ENCODE measurements at regions not wholly inside any gene's neighbourhood (a gene's known extent, or its start where the extent isn't known, plus 50 kb on each side); places are given as distances from the start of the nearest gene placed in this dataset.

- Histone ChIP-seq H3K27me3 (ENCODE audit: control insufficient read depth in 1 of 2, insufficient read depth in 2 of 2, low read length in 2 of 2) (no peaks in the 10 kb centered on the region; a peak in 1 of 5 replicates), H2AFZ (ENCODE audit: low read length) (no peak overlapping the region), H3K9me3 (ENCODE audit: low read length) (peaks cover 11% of the 10 kb centered on the region; the same call in 1 of the 2 replicates), H3K27ac (ENCODE audit: extremely low read length, insufficient read depth, low read length) (no peak overlapping the region), H3K79me2 (ENCODE audit: insufficient read depth, low read length) (no peaks in the 10 kb centered on the region), H4K20me1 (ENCODE audit: insufficient read depth, low read length) (no peaks in the 10 kb centered on the region), H3K4me3 (replicated peaks in 1 of 3; ENCODE audit: insufficient read depth in 1 of 3, low read depth in 2 of 3, low read length in 3 of 3) (no peak overlapping the region), H3K36me3 (replicated peaks in 1 of 2; ENCODE audit: control insufficient read depth in 1 of 2, insufficient read depth in 2 of 2, low read length in 2 of 2) (no peaks in the 10 kb centered on the region), H3K4me1 (ENCODE audit: insufficient read depth, low read length) (no peaks in the 10 kb centered on the region), H3K9ac (ENCODE audit: insufficient read depth, low read depth, low read length) (no peak overlapping the region), H3K4me2 (ENCODE audit: low read depth, low read length) (no peak overlapping the region)
- ChIA-PET POLR2A (no interaction called here), CTCF (ENCODE audit: low intra/inter-chr PET ratio, low total read pairs) (no interaction called here)
- BruUV-seq (replicated peaks), result no TSS peak
- no peak for ATAC-seq
- 9% methylated on average over 4 of the region's 4 CpGs for WGBS (ENCODE audit: low lambda C conversion rate)
- DNase-seq (ENCODE audit: low spot score), result no peak
- FAIRE-seq, result no peak
- in situ Hi-C loops (cut with HindIII; ENCODE audit: extremely low pct_ligation_motif_present, low pct_unique_long_range_greater_than_20kb) (no loop called here), intact Hi-C loops (cut with micrococcal nuclease; ENCODE audit: unreplicated experiment) (no loop called here)
- TF ChIP-seq ZNF44 (CRISPR knock-in tag; IDR thresholded peaks at IDR 0.05), result no peak
- no peak for TF ChIP-seq ZNF430 (CRISPR knock-in tag; IDR thresholded peaks at IDR 0.05)
- no peak for TF ChIP-seq GLI4 (CRISPR knock-in tag; IDR thresholded peaks at IDR 0.05; ENCODE audit: borderline replicate concordance)
- no peak for TF ChIP-seq HDAC2 (CRISPR knock-in tag; IDR thresholded peaks at IDR 0.05)
- no peak for TF ChIP-seq POLR2G (IDR thresholded peaks at IDR 0.05; ENCODE audit: low read depth, low read length)
- no peak for TF ChIP-seq GATAD1 (CRISPR knock-in tag; IDR thresholded peaks at IDR 0.05)
- no peak for TF ChIP-seq SRSF1 (optimal IDR thresholded peaks at IDR 0.05; ENCODE audit: low read depth, low read length)
- TF ChIP-seq ZNF180 (CRISPR knock-in tag; IDR thresholded peaks at IDR 0.05; ENCODE audit: borderline replicate concordance, low read depth), result no peak
- TF ChIP-seq ZNF549 (CRISPR knock-in tag; IDR thresholded peaks at IDR 0.05), result no peak
- TF ChIP-seq SMARCC2 (IDR thresholded peaks at IDR 0.05), result no peak
- TF ChIP-seq REXO4 (CRISPR knock-in tag; IDR thresholded peaks at IDR 0.05; ENCODE audit: borderline replicate concordance), result no peak
- TF ChIP-seq SNAPC4 (CRISPR knock-in tag; IDR thresholded peaks at IDR 0.05), result no peak
- TF ChIP-seq NFKBIZ (CRISPR knock-in tag; IDR thresholded peaks at IDR 0.05), result no peak
- TF ChIP-seq JUNB (CRISPR knock-in tag; IDR thresholded peaks at IDR 0.05; ENCODE audit: borderline replicate concordance), result no peak
- no peak for TF ChIP-seq BRD4 (CRISPR knock-in tag; IDR thresholded peaks at IDR 0.05)
- no peak for TF ChIP-seq HOXA7 (CRISPR knock-in tag; IDR thresholded peaks at IDR 0.05)
Measured at GRCh38 chr10:90222372-90222771, 521.0 kb downstream of the KIF20B start.

Data from HepG2 (cell line).